IMR-90 (cell line): ENCODE measurements at regions not wholly inside any gene's neighbourhood (a gene's known extent, or its start where the extent isn't known, plus 50 kb on each side); places are given as distances from the start of the nearest gene placed in this dataset.

ENCODE experiments used
- ATAC-seq: fragments of 200-7000 bp; cut with Tn5 transposase; 2 replicates; pipeline ENCODE4 v1.9.1; 2020; ENCODE audit warnings: low read depth, mild to moderate bottlenecking, moderate library complexity
- BruUV-seq: library from RNA; stranded (reverse); fragments of 400-500 nt; replicated peaks from 2 replicates; lab custom pipeline; 2021; lab: Mats Ljungman, UMichigan
- CTCF ChIA-PET: fragments of 300-600 bp; formaldehyde crosslinking; extraction: SDS; loops from one replicate; lab custom pipeline; 2021; ENCODE audit warnings: antibody characterized with exemption; lab: Yijun Ruan, JAX
- POLR2A ChIA-PET: fragments of 300-600 bp; sonication (Branson Sonifier 250); formaldehyde crosslinking; loops from one replicate; lab custom pipeline; 2022; ENCODE audit warnings: antibody characterized with exemption; ENCODE audit not compliant: unreplicated experiment; lab: Charles Lee
- DNase-seq: peaks from one replicate; pipeline ENCODE4 v3.0.0; 2013
- H2AFZ ChIP-seq: replicated peaks from 2 replicates; pipeline ENCODE3; 2013; ENCODE audit warnings: low read length, mild to moderate bottlenecking; ENCODE audit not compliant: poor library complexity
- H2AK5ac ChIP-seq: 2 replicates; pipeline ENCODE4 v1.6.1; 2013; ENCODE audit warnings: low read depth, low read length, inconsistent platforms
- H2AK9ac ChIP-seq: replicated peaks from 2 replicates; pipeline ENCODE3; 2013; ENCODE audit warnings: mild to moderate bottlenecking, low read depth, low read length, moderate library complexity; ENCODE audit not compliant: poor library complexity
- H2BK120ac ChIP-seq: 2 replicates; pipeline ENCODE4 v1.6.1; 2013; ENCODE audit warnings: low read depth, low read length, inconsistent platforms
- H2BK15ac ChIP-seq: 3 replicates; pipeline ENCODE4 v1.6.1; 2013; ENCODE audit warnings: low read depth, low read length, inconsistent platforms
- H2BK20ac ChIP-seq: 2 replicates; pipeline ENCODE4 v1.6.1; 2013; ENCODE audit warnings: low read depth, mild to moderate bottlenecking, inconsistent platforms, low read length, moderate library complexity
- H2BK5ac ChIP-seq: 2 replicates; pipeline ENCODE4 v1.6.1; 2013; ENCODE audit warnings: mild to moderate bottlenecking, low read depth, low read length, inconsistent platforms; ENCODE audit not compliant: poor library complexity, severe bottlenecking
- H3K14ac ChIP-seq: replicated peaks from 2 replicates; pipeline ENCODE4 v1.6.1; 2013; ENCODE audit warnings: low read depth, low read length, inconsistent platforms
- H3K18ac ChIP-seq: 2 replicates; pipeline ENCODE4 v1.6.1; 2013; ENCODE audit warnings: low read depth, low read length, control low read depth
- H3K23ac ChIP-seq: 2 replicates; pipeline ENCODE4 v1.6.1; 2013; ENCODE audit warnings: low read depth, low read length, inconsistent platforms
- H3K27ac ChIP-seq: 2 replicates; pipeline ENCODE4 v1.5.1; 2013; ENCODE audit warnings: mild to moderate bottlenecking, control low read depth, low read length; ENCODE audit not compliant: insufficient read depth
- H3K27me3 ChIP-seq: 2 replicates; pipeline ENCODE4 v1.6.1; 2013; ENCODE audit warnings: low read length; ENCODE audit not compliant: control insufficient read depth, insufficient read depth
- H3K36me3 ChIP-seq: 2 replicates; pipeline ENCODE4 v1.6.1; 2013; ENCODE audit warnings: low read length, mixed read lengths; ENCODE audit not compliant: control insufficient read depth, insufficient read depth
- H3K4ac ChIP-seq: 2 replicates; pipeline ENCODE4 v1.6.1; 2013; ENCODE audit warnings: low read depth, low read length, inconsistent platforms
- H3K4me1 ChIP-seq: 2 replicates; pipeline ENCODE4 v1.6.1; 2013; ENCODE audit warnings: low read length, mixed read lengths; ENCODE audit not compliant: control insufficient read depth, insufficient read depth
- H3K4me2 ChIP-seq: 2 replicates; pipeline ENCODE4 v1.6.1; 2013; ENCODE audit warnings: low read depth, mild to moderate bottlenecking, control low read depth, low read length, moderate library complexity
- H3K4me3 ChIP-seq: 2 replicates; pipeline ENCODE4 v1.5.1; 2013; ENCODE audit warnings: low read depth, mild to moderate bottlenecking, control low read depth, low read length, moderate library complexity; ENCODE audit not compliant: insufficient read depth
- H3K56ac ChIP-seq: 2 replicates; pipeline ENCODE4 v1.6.1; 2013; ENCODE audit warnings: low read length, inconsistent platforms; ENCODE audit not compliant: insufficient read depth; ENCODE audit errors: extremely low read depth
- H3K79me1 ChIP-seq, 2 experiments: 2 replicates each; pipeline ENCODE4 v1.6.1; 2013; ENCODE audit warnings: low read length in 2 of 2, inconsistent platforms in 1 of 2, low read depth in 1 of 2
- H3K9ac ChIP-seq: 2 replicates; pipeline ENCODE4 v1.6.1; 2013; ENCODE audit warnings: low read depth, low read length, control low read depth
- H3K9me1 ChIP-seq: 2 replicates; pipeline ENCODE4 v1.6.1; 2013; ENCODE audit warnings: low read length, inconsistent platforms; ENCODE audit not compliant: insufficient read depth
- H3K9me3 ChIP-seq: 2 replicates; pipeline ENCODE4 v1.6.1; 2013; ENCODE audit warnings: low read length; ENCODE audit not compliant: control insufficient read depth, insufficient read depth
- H4K20me1 ChIP-seq: 2 replicates; pipeline ENCODE4 v1.6.1; 2013; ENCODE audit warnings: low read length, inconsistent platforms; ENCODE audit not compliant: insufficient read depth
- H4K5ac ChIP-seq: 2 replicates; pipeline ENCODE4 v1.6.1; 2013; ENCODE audit warnings: mild to moderate bottlenecking, low read depth, low read length, control low read depth
- H4K8ac ChIP-seq, 2 experiments: 2 replicates each; pipeline ENCODE4 v1.6.1; 2013; ENCODE audit warnings: low read depth in 2 of 2, low read length in 2 of 2, control low read depth in 1 of 2, inconsistent platforms in 1 of 2
- H4K91ac ChIP-seq: 2 replicates; pipeline ENCODE4 v1.6.1; 2013; ENCODE audit warnings: low read depth, low read length, inconsistent platforms; ENCODE audit not compliant: insufficient read depth
- CEBPB ChIP-seq: IDR thresholded peaks from 2 replicates; pipeline ENCODE4 v1.6.1; 2012; ENCODE audit warnings: low read depth, low read length, improper control_type of control experiment
- RAD21 ChIP-seq: IDR thresholded peaks from 2 replicates; pipeline ENCODE4 v1.6.1; 2012; ENCODE audit warnings: low read length, improper control_type of control experiment
- RCOR1 ChIP-seq: IDR thresholded peaks from 2 replicates; pipeline ENCODE4 v1.6.1; 2012; ENCODE audit warnings: mild to moderate bottlenecking, low read length, improper control_type of control experiment; ENCODE audit not compliant: insufficient replicate concordance
- SMC3 ChIP-seq: fragments of 150-350 bp; IDR thresholded peaks from 2 replicates; pipeline ENCODE4 v1.6.1; 2016; ENCODE audit warnings: low read depth, mild to moderate bottlenecking, antibody characterized with exemption, low read length, moderate library complexity
- WGBS, 2 experiments: methylation state at CpG; one replicate each; pipeline versions ENCODE4 v1.1.5 to v1.1.7; 2013; ENCODE audit warnings: missing lambda C conversion rate in 2 of 2; ENCODE audit not compliant: insufficient read length in 1 of 2; ENCODE audit errors: extremely low coverage in 2 of 2; 5-methylcytosine and 5-hydroxymethylcytosine counted together
- dilution Hi-C: fragments of 300-500 bp; cut with HindIII; formaldehyde crosslinking; loops from one replicate; pipeline ENCODE4 v1.14.3; 2018; ENCODE audit warnings: low sequenced_read_pairs; ENCODE audit not compliant: unreplicated experiment
- in situ Hi-C: fragments of 300-500 bp; cut with MboI; formaldehyde crosslinking; loops from 3 replicates; pipeline ENCODE4 v1.14.3; 2019; ENCODE audit warnings: low sequenced_read_pairs, inconsistent platforms, mixed read lengths
- intact Hi-C: fragments of 100-400 bp; cut with micrococcal nuclease; formaldehyde crosslinking; loops from 2 replicates; pipeline ENCODE4 v1.10.0; 2022

- Histone ChIP-seq H3K4ac (no peak overlapping the region), H4K20me1 (no peaks in the 10 kb centered on the region), H4K91ac (no peak overlapping the region), H3K9me1 (no peaks in the 10 kb centered on the region), H4K5ac (no peak overlapping the region), H2BK20ac (no peak overlapping the region), H2AK5ac (no peak overlapping the region), H3K4me2 (no peak overlapping the region), H3K9ac (no peak overlapping the region), H2BK120ac (no peak overlapping the region), H3K18ac (no peak overlapping the region), H2BK5ac (no peak overlapping the region), H3K4me3 (no peak overlapping the region), H2AK9ac (no peak overlapping the region), H3K4me1 (no peaks in the 10 kb centered on the region), H3K9me3 (no peaks in the 10 kb centered on the region), H3K36me3 (no peaks in the 10 kb centered on the region), H3K14ac (no peak overlapping the region), H4K8ac (no peak overlapping the region), H3K56ac (no peak overlapping the region), H2AFZ (no peak overlapping the region), H3K27me3 (no peaks in the 10 kb centered on the region), H3K79me1 (no peaks in the 10 kb centered on the region), H3K27ac (no peak overlapping the region), H2BK15ac (no peak overlapping the region), H3K23ac (no peak overlapping the region)
- ATAC-seq (no peak), DNase-seq (no peak)
- POLR2A ChIA-PET: no interaction called here
- dilution Hi-C loops: no loop called here
- CTCF ChIA-PET: interaction anchor here (1.0 kb wide), 1 partner anchor 11 kb away, joined by 3 read pairs; no protein-coding TSS in a partner anchor
- no peak for TF ChIP-seq CEBPB
- no peak for TF ChIP-seq RAD21
- TF ChIP-seq SMC3: no peak
- no peak for TF ChIP-seq RCOR1
- no CpG with 5 or more reads among the region's 2 CpGs for WGBS, 2 experiments
- in situ Hi-C loops: no loop called here
- BruUV-seq: no TSS peak
- intact Hi-C loops: no loop called here
These were observed 71.1 kb upstream of the DPT start for GRCh38 chr1:168799927-168800605.
